ENCODE measurements at regions not wholly inside any gene's neighbourhood (a gene's known extent, or its start where the extent isn't known, plus 50 kb on each side); places are given as distances from the start of the nearest gene placed in this dataset.

- ATAC-seq = no peak
- TF ChIP-seq EZH2phosphoT487 (IDR thresholded peaks at IDR 0.05; ENCODE audit: unreplicated experiment) = no peak
- no peak for TF ChIP-seq NANOG (IDR thresholded peaks at IDR 0.05; ENCODE audit: borderline replicate concordance)
- TF ChIP-seq ZNF462 (CRISPR knock-in tag; IDR thresholded peaks at IDR 0.05) = no peak
- no peak for TF ChIP-seq JUNB (IDR thresholded peaks at IDR 0.05; ENCODE audit: unreplicated experiment)
- TF ChIP-seq CREB1 (CRISPR knock-in tag; IDR thresholded peaks at IDR 0.05; ENCODE audit: low read depth) = no peak
- TF ChIP-seq ZNF331 (CRISPR knock-in tag; IDR thresholded peaks at IDR 0.05; ENCODE audit: low read depth) = no peak
- TF ChIP-seq ETS1 (IDR thresholded peaks at IDR 0.05) = no peak
- no peak for TF ChIP-seq POLR2AphosphoS5 (IDR thresholded peaks at IDR 0.05; ENCODE audit: low read depth)
- TF ChIP-seq EZH2 (IDR thresholded peaks at IDR 0.05; ENCODE audit: low read depth, unreplicated experiment) = no peak
- no peak for TF ChIP-seq REST (IDR thresholded peaks at IDR 0.05; ENCODE audit: unreplicated experiment)
- no peak for TF ChIP-seq STAT1 (IDR thresholded peaks at IDR 0.05; ENCODE audit: unreplicated experiment)
- TF ChIP-seq ZNF114 (CRISPR knock-in tag; IDR thresholded peaks at IDR 0.05) = no peak
- no peak for TF ChIP-seq CTCF (conservative IDR thresholded peaks at IDR 0.05; ENCODE audit: low read depth in 2 of 2)
Measured at GRCh38 chr22:46029036-46029435, 52.1 kb upstream of the WNT7B start.

More at GRCh38 chr22:46029036-46029435, 52.1 kb upstream of the WNT7B start:
- no peak overlapping the region; the same call in 2 of the 3 replicates for H3K4me3 Mint-ChIP-seq
- Histone ChIP-seq H3K4me3 (no peak overlapping the region), H3K27ac (ENCODE audit: low read depth) (no peak overlapping the region), H3F3A (replicated peaks; ENCODE audit: low read depth) (peaks cover 6% of the 10 kb centered on the region; the same call in 1 of the 2 replicates), H3K4me1 (ENCODE audit: insufficient read depth) (peaks cover 26% of the 10 kb centered on the region), H3K27me3 (ENCODE audit: insufficient read depth) (peaks cover 38% of the 10 kb centered on the region), H3K36me3 (ENCODE audit: insufficient read depth) (no peaks in the 10 kb centered on the region), H3K79me2 (replicated peaks; ENCODE audit: insufficient read depth) (no peaks in the 10 kb centered on the region), H2AFZ (no peak overlapping the region), H3K9me2 (ENCODE audit: insufficient read depth) (no peaks in the 10 kb centered on the region), H3K4me2 (no peak overlapping the region), H4K20me1 (replicated peaks; ENCODE audit: insufficient read depth) (no peaks in the 10 kb centered on the region)
- H3K36me3 Mint-ChIP-seq (ENCODE audit: low read depth) = no peaks in the 10 kb centered on the region
- H3K27ac Mint-ChIP-seq = no peak overlapping the region
- peaks cover 32% of the 10 kb centered on the region for H3K4me1 Mint-ChIP-seq
- H3K9me3 Mint-ChIP-seq = no peaks in the 10 kb centered on the region; the same call in 2 of the 3 replicates
- DNase-seq (ENCODE audit: low spot score) = no peak
- H3K27me3 Mint-ChIP-seq (ENCODE audit: insufficient read depth, low read depth, poor library complexity) = peaks cover 50% of the 10 kb centered on the region

Measured in GM23338 (cell line).